ENCODE measurements at regions not wholly inside any gene's neighbourhood (a gene's known extent, or its start where the extent isn't known, plus 50 kb on each side); places are given as distances from the start of the nearest gene placed in this dataset.

- TF ChIP-seq CTCF (conservative IDR thresholded peaks at IDR 0.05): no peak
- Histone ChIP-seq H3K4me1 (ENCODE audit: control insufficient read depth, insufficient read depth, low read length) (peaks cover 26% of the 10 kb centered on the region), H3K9ac (ENCODE audit: extremely low read depth, low read length, poor library complexity, severe bottlenecking) (peak overlapping the region; percentile 81), H3K9me3 (ENCODE audit: control insufficient read depth, low read length) (no peaks in the 10 kb centered on the region), H3K4me3 (ENCODE audit: low read length) (peak overlapping the region; percentile 63), H3K27me3 (ENCODE audit: control insufficient read depth, insufficient read depth, low read length, poor library complexity, severe bottlenecking) (no peaks in the 10 kb centered on the region), H3K36me3 (ENCODE audit: control insufficient read depth, insufficient read depth, low read length) (no peaks in the 10 kb centered on the region), H3K27ac (ENCODE audit: low read depth, low read length) (peak overlapping the region; percentile 57)
- Mint-ChIP-seq H3K4me3 (peak overlapping the region; percentile 37), H3K27ac (peak overlapping the region; percentile 90), H3K27me3 (ENCODE audit: insufficient read depth) (no peaks in the 10 kb centered on the region), H3K9me3 (no peaks in the 10 kb centered on the region), H3K4me1 (peaks cover 55% of the 10 kb centered on the region), H3K36me3 (ENCODE audit: low read depth) (peaks cover 2% of the 10 kb centered on the region)
- WGBS, 2 experiments (ENCODE audit: insufficient coverage in 1 of 2, insufficient read length in 1 of 2): 44 to 63% methylated on average over 3 of the region's 3 CpGs
- peak; percentile 67 for DNase-seq
These were observed 59.1 kb upstream of the MAML3 start for GRCh38 chr4:140213116-140213515.

GRCh38 chr4:140212646-140213045, 58.7 kb upstream of the MAML3 start:
- no peak for DNase-seq
- peaks cover 26% of the 10 kb centered on the region for H3K4me1 ChIP-seq (ENCODE audit: control insufficient read depth, insufficient read depth, low read length)
- no peaks in the 10 kb centered on the region for H3K36me3 ChIP-seq (ENCODE audit: control insufficient read depth, insufficient read depth, low read length)
- 35 to 60% methylated on average over 3 to 4 of the region's 4 CpGs for WGBS, 2 experiments (ENCODE audit: insufficient coverage in 1 of 2, insufficient read length in 1 of 2)
- peak overlapping the region; percentile 63 for H3K4me3 ChIP-seq (ENCODE audit: low read length)
- Mint-ChIP-seq H3K4me1 (peaks cover 55% of the 10 kb centered on the region), H3K27me3 (ENCODE audit: insufficient read depth) (no peaks in the 10 kb centered on the region), H3K27ac (peak overlapping the region; percentile 90), H3K9me3 (no peaks in the 10 kb centered on the region), H3K4me3 (no peak overlapping the region), H3K36me3 (ENCODE audit: low read depth) (peaks cover 2% of the 10 kb centered on the region)
- no peaks in the 10 kb centered on the region for H3K27me3 ChIP-seq (ENCODE audit: control insufficient read depth, insufficient read depth, low read length, poor library complexity, severe bottlenecking)
- H3K9me3 ChIP-seq (ENCODE audit: control insufficient read depth, low read length): no peaks in the 10 kb centered on the region
- no peak for TF ChIP-seq CTCF (conservative IDR thresholded peaks at IDR 0.05)
- H3K9ac ChIP-seq (ENCODE audit: extremely low read depth, low read length, poor library complexity, severe bottlenecking): peak overlapping the region; percentile 81
- H3K27ac ChIP-seq (ENCODE audit: low read depth, low read length): peak overlapping the region; percentile 57

GRCh38 chr4:140212194-140212593, 58.2 kb upstream of the MAML3 start:
- WGBS, 2 experiments (ENCODE audit: insufficient coverage in 1 of 2, insufficient read length in 1 of 2): 73% methylated on average over 2 of the region's 2 CpGs
- Histone ChIP-seq H3K4me3 (ENCODE audit: low read length) (peak overlapping the region; percentile 63), H3K27ac (ENCODE audit: low read depth, low read length) (no peak overlapping the region), H3K9ac (ENCODE audit: extremely low read depth, low read length, poor library complexity, severe bottlenecking) (peak overlapping the region; percentile 53), H3K4me1 (ENCODE audit: control insufficient read depth, insufficient read depth, low read length) (peaks cover 26% of the 10 kb centered on the region), H3K36me3 (ENCODE audit: control insufficient read depth, insufficient read depth, low read length) (no peaks in the 10 kb centered on the region), H3K27me3 (ENCODE audit: control insufficient read depth, insufficient read depth, low read length, poor library complexity, severe bottlenecking) (no peaks in the 10 kb centered on the region), H3K9me3 (ENCODE audit: control insufficient read depth, low read length) (no peaks in the 10 kb centered on the region)
- Mint-ChIP-seq H3K27me3 (ENCODE audit: insufficient read depth) (no peaks in the 10 kb centered on the region), H3K9me3 (no peaks in the 10 kb centered on the region), H3K36me3 (ENCODE audit: low read depth) (peaks cover 2% of the 10 kb centered on the region), H3K4me3 (no peak overlapping the region), H3K27ac (peak overlapping the region; percentile 90), H3K4me1 (peaks cover 55% of the 10 kb centered on the region)
- no peak for TF ChIP-seq CTCF (conservative IDR thresholded peaks at IDR 0.05)
- no peak for DNase-seq
